ENCODE measurements at regions not wholly inside any gene's neighbourhood (a gene's known extent, or its start where the extent isn't known, plus 50 kb on each side); places are given as distances from the start of the nearest gene placed in this dataset.

GRCh38 chr3:159727506-159727905, 261.1 kb upstream of the IL12A start:
- Mint-ChIP-seq H3K27me3 (ENCODE audit: unreplicated experiment) (no peaks in the 10 kb centered on the region), H3K27ac (ENCODE audit: unreplicated experiment) (no peak overlapping the region), H3K4me1 (ENCODE audit: unreplicated experiment) (peaks cover 11% of the 10 kb centered on the region), H3K9me3 (ENCODE audit: unreplicated experiment) (no peaks in the 10 kb centered on the region), H3K36me3 (ENCODE audit: unreplicated experiment) (no peaks in the 10 kb centered on the region), H3K4me3 (ENCODE audit: unreplicated experiment) (no peak overlapping the region)
- no peak for DNase-seq (ENCODE audit: extremely low spot score, unreplicated experiment)
- TF ChIP-seq, protein P1, sequence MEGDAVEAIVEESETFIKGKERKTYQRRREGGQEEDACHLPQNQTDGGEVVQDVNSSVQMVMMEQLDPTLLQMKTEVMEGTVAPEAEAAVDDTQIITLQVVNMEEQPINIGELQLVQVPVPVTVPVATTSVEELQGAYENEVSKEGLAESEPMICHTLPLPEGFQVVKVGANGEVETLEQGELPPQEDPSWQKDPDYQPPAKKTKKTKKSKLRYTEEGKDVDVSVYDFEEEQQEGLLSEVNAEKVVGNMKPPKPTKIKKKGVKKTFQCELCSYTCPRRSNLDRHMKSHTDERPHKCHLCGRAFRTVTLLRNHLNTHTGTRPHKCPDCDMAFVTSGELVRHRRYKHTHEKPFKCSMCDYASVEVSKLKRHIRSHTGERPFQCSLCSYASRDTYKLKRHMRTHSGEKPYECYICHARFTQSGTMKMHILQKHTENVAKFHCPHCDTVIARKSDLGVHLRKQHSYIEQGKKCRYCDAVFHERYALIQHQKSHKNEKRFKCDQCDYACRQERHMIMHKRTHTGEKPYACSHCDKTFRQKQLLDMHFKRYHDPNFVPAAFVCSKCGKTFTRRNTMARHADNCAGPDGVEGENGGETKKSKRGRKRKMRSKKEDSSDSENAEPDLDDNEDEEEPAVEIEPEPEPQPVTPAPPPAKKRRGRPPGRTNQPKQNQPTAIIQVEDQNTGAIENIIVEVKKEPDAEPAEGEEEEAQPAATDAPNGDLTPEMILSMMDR (IDR thresholded peaks at IDR 0.05): no peak

- no peak for DNase-seq (ENCODE audit: extremely low spot score, unreplicated experiment)
- Mint-ChIP-seq H3K4me1 (ENCODE audit: unreplicated experiment) (peaks cover 34% of the 10 kb centered on the region), H3K27me3 (ENCODE audit: unreplicated experiment) (no peaks in the 10 kb centered on the region), H3K27ac (ENCODE audit: unreplicated experiment) (no peak overlapping the region), H3K4me3 (ENCODE audit: unreplicated experiment) (no peak overlapping the region), H3K9me3 (ENCODE audit: unreplicated experiment) (no peaks in the 10 kb centered on the region), H3K36me3 (ENCODE audit: unreplicated experiment) (no peaks in the 10 kb centered on the region)
- TF ChIP-seq, protein P1 (IDR thresholded peaks at IDR 0.05): no peak
Observed at GRCh38 chr3:159731254-159731653, 257.4 kb upstream of the IL12A start.

DNA sequence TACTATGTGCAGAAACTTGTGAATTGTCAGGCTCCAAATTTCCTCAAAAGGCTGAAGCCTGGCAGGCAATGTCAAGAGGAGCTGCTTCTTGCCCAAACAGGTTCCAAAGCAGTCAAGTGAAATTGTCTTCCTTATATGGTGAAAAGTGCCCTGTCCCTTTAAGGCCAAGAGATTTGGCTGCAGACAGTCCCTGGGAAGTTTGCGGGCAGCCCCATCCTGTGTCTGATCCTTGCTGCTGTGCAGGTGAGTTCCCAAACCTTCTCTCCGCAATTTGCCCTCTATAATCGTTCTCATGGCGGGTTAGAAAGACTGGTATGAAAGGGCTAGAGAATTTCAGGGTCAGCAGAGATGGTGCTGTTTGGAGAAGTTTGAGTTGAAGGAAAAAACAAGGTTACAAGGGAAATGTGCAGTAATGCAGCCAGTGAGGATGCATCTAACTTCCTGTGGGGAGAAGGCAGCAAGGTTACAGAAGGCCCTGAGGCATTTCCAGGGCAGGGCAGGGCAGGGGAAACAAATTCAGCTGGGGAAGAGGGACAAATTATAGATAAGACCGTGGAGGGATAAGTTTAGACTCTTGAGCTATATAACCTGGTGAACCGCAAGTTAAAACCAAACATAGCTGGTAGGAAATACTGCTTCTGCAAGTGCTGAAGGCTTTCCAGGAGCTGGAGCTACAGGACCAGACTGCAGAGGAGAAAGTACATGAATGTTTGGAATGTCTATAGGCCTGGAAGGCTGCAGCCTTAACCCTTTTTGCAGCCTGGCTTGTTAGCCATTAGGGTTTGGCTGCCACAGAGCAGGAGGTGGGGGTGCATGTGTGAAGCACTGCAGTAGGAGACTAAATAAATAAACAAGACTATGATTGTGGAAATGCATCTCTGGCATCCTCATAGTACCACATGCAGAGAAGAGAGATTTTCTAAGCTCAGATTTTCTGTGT, 256.2 kb upstream of the IL12A start:
- DNase-seq (ENCODE audit: extremely low spot score, unreplicated experiment): no peak
- Mint-ChIP-seq H3K27me3 (ENCODE audit: unreplicated experiment) (no peaks in the 10 kb centered on the region), H3K9me3 (ENCODE audit: unreplicated experiment) (no peaks in the 10 kb centered on the region), H3K4me3 (ENCODE audit: unreplicated experiment) (peak overlapping the region; percentile 63), H3K36me3 (ENCODE audit: unreplicated experiment) (no peaks in the 10 kb centered on the region), H3K4me1 (ENCODE audit: unreplicated experiment) (peaks cover 35% of the 10 kb centered on the region), H3K27ac (ENCODE audit: unreplicated experiment) (peak overlapping the region; percentile 85)
- TF ChIP-seq, protein P1 (IDR thresholded peaks at IDR 0.05): peak; percentile 29

DNA sequence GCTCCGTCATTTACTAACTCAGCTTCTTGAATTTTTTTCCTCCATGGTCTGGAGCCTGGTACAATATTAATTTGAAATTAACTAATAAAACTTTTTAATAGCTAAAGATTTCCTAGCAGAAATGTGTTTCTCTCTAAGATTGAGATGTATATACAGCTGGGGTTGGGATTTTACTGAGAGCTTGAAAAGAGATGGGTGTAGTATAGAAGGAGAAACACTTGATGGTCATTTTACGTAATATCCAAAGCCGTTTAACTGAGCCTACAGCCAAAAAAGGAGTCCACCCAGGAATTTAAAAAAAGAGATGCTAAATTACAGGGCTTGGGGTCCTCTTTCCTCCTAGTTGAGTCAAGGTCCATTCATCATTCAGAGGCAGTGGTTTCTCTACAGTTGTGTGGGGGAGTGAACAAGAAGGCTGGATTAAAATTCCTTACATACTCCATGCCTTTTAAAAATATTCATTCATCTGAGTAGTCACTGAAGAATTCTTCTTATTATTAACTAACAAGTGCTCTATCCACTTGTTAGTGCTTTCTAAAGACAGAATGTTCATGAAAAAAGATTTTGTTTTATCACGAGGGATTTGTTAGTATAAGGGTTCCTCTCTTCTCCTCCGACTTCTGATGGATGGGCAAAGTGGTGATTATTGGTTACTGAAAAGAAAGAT, 255.3 kb upstream of the IL12A start:
- H3K4me3 Mint-ChIP-seq (ENCODE audit: unreplicated experiment): no peak overlapping the region

More for the DNA sequence above, 255.3 kb upstream of the IL12A start:
- DNase-seq (ENCODE audit: extremely low spot score, unreplicated experiment): no peak
- no peaks in the 10 kb centered on the region for H3K9me3 Mint-ChIP-seq (ENCODE audit: unreplicated experiment)
- peak overlapping the region; percentile 85 for H3K27ac Mint-ChIP-seq (ENCODE audit: unreplicated experiment)
- H3K27me3 Mint-ChIP-seq (ENCODE audit: unreplicated experiment): no peaks in the 10 kb centered on the region
- TF ChIP-seq, protein P1 (IDR thresholded peaks at IDR 0.05): no peak
- no peaks in the 10 kb centered on the region for H3K36me3 Mint-ChIP-seq (ENCODE audit: unreplicated experiment)
- peaks cover 35% of the 10 kb centered on the region for H3K4me1 Mint-ChIP-seq (ENCODE audit: unreplicated experiment)
